ENCODE measurements at regions not wholly inside any gene's neighbourhood (a gene's known extent, or its start where the extent isn't known, plus 50 kb on each side); places are given as distances from the start of the nearest gene placed in this dataset.

DNA sequence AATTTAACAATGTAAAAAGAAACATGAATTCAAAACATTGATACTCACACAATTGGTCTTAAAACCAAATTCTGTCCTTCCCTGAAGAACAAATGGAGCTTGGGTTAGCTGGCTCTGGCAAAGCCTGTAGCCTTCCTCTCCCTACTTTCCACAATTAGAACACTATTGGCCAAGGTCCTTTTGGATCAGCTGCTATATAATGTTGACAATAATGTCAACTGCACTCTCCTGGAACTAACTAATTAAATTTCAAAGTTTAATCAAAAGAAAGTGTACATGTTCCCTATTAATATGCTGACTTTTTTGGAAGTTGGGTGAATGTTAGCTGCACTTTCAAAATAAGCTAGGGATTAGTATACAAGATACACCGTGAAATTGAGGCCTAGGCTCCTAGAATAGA, 440.1 kb upstream of the NFE2L3 start:
- FAIRE-seq (no peak), DNase-seq (ENCODE audit: low read depth in 1 of 2, low spot score in 1 of 2) (no peak), ATAC-seq (no peak)
- no peak overlapping the region for H3K27ac ChIP-seq
- TF ChIP-seq PHF8 (IDR thresholded peaks at IDR 0.05; ENCODE audit: borderline replicate concordance, low read depth) (no peak), SREBF2 (IDR thresholded peaks at IDR 0.05) (no peak)
- no peaks in the 10 kb centered on the region for H3K4me1 ChIP-seq
- 17% methylated on average over 1 of the region's 1 CpG for WGBS (ENCODE audit: missing lambda C conversion rate)
- ChIA-PET POLR2A (no interaction called here), CTCF (interaction anchor here (0.6 to 2.1 kb wide), 2 partner anchors 12 to 143 kb away, joined by 3 to 4 read pairs; no protein-coding TSS in a partner anchor)
- H3K9me3 ChIP-seq: no peaks in the 10 kb centered on the region
- H3K4me3 ChIP-seq: no peak overlapping the region
- no peak overlapping the region for H3K4me2 ChIP-seq

DNA sequence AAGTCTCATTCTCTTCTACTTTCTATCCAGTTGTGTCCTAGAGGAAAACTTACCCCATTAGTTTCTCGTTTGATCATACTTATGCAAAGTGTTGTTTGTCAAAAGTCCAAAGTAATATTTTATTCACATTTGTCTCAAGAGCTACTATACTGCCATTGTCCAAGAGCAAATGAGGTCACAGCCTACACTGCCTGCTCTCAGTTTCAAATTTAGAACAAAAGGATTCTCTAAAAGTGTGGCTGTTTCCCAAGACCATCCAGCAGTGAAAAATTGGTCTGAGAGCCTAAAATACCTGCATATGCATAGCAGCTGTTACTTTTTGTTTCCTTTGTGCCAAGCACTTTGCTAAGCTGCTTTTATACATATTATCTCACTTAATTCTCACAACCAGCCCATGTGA, 439.5 kb upstream of the NFE2L3 start:
- Histone ChIP-seq H3K27ac (no peak overlapping the region), H3K4me3 (no peak overlapping the region), H3K9me3 (no peaks in the 10 kb centered on the region), H3K4me1 (no peaks in the 10 kb centered on the region), H3K4me2 (no peak overlapping the region)
- FAIRE-seq: no peak
- ATAC-seq: no peak
- 3% methylated on average over 1 of the region's 1 CpG for WGBS (ENCODE audit: missing lambda C conversion rate)
- TF ChIP-seq, protein P1, sequence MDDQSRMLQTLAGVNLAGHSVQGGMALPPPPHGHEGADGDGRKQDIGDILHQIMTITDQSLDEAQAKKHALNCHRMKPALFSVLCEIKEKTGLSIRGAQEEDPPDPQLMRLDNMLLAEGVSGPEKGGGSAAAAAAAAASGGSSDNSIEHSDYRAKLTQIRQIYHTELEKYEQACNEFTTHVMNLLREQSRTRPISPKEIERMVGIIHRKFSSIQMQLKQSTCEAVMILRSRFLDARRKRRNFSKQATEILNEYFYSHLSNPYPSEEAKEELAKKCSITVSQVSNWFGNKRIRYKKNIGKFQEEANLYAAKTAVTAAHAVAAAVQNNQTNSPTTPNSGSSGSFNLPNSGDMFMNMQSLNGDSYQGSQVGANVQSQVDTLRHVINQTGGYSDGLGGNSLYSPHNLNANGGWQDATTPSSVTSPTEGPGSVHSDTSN (IDR thresholded peaks at IDR 0.05): no peak
- TF ChIP-seq CEBPB (IDR thresholded peaks at IDR 0.05) (no peak), ZC3H11A (IDR thresholded peaks at IDR 0.05) (no peak), JUNB (IDR thresholded peaks at IDR 0.05) (no peak), HEYL (CRISPR knock-in tag; IDR thresholded peaks at IDR 0.05) (no peak), KDM5A (IDR thresholded peaks at IDR 0.05) (no peak), MYC (IDR thresholded peaks at IDR 0.05; ENCODE audit: borderline replicate concordance, low read length) (no peak)
- ChIA-PET POLR2A (no interaction called here), CTCF (interaction anchor here (0.6 to 2.1 kb wide), 2 partner anchors 12 to 143 kb away, joined by 3 to 4 read pairs; no protein-coding TSS in a partner anchor)
- no peak for DNase-seq (ENCODE audit: low read depth in 1 of 2, low spot score in 1 of 2)

DNA sequence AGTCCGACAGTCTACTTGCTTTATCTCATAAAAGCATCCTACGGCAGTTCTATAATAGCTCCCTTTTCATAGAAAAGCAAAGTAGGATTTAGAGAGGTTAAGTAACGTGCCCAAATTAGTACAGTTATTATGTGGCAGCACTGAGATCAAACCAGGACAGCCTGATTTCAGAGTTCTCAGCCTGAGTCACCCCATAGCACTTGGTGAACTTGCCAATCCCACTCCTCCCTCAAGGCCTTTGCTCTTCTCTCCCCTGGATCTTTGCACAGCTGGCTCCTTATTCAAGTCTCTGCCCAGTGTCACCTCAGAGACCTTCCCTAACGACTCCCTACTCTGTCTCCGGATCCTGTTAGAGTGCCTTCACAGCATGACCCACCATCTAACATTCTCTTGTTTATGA, 438.0 kb upstream of the NFE2L3 start:
- no peak for FAIRE-seq
- POLR2A ChIA-PET: no interaction called here
- WGBS (ENCODE audit: missing lambda C conversion rate): 24% methylated on average over 5 of the region's 5 CpGs
- CTCF ChIA-PET: interaction anchor here (1.2 kb wide), 1 partner anchor 106 kb away, joined by 4 read pairs; no protein-coding TSS in a partner anchor
- H3K4me1 ChIP-seq: no peaks in the 10 kb centered on the region
- no peak for DNase-seq (ENCODE audit: low read depth in 1 of 2, low spot score in 1 of 2)
- H3K4me2 ChIP-seq: no peak overlapping the region
- H3K4me3 ChIP-seq: no peak overlapping the region
- H3K27ac ChIP-seq: no peak overlapping the region
- no peak for ATAC-seq
- no peaks in the 10 kb centered on the region for H3K9me3 ChIP-seq
- no peak for TF ChIP-seq MYC (IDR thresholded peaks at IDR 0.05; ENCODE audit: borderline replicate concordance, low read length)
- TF ChIP-seq GATA3 (IDR thresholded peaks at IDR 0.05; ENCODE audit: borderline replicate concordance): no peak
- TF ChIP-seq, protein P2, sequence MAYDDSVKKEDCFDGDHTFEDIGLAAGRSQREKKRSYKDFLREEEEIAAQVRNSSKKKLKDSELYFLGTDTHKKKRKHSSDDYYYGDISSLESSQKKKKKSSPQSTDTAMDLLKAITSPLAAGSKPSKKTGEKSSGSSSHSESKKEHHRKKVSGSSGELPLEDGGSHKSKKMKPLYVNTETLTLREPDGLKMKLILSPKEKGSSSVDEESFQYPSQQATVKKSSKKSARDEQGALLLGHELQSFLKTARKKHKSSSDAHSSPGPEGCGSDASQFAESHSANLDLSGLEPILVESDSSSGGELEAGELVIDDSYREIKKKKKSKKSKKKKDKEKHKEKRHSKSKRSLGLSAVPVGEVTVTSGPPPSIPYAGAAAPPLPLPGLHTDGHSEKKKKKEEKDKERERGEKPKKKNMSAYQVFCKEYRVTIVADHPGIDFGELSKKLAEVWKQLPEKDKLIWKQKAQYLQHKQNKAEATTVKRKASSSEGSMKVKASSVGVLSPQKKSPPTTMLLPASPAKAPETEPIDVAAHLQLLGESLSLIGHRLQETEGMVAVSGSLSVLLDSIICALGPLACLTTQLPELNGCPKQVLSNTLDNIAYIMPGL (CRISPR knock-in tag; IDR thresholded peaks at IDR 0.05; ENCODE audit: borderline replicate concordance): no peak
- TF ChIP-seq RFX5 (IDR thresholded peaks at IDR 0.05): no peak
- TF ChIP-seq, protein P3, sequence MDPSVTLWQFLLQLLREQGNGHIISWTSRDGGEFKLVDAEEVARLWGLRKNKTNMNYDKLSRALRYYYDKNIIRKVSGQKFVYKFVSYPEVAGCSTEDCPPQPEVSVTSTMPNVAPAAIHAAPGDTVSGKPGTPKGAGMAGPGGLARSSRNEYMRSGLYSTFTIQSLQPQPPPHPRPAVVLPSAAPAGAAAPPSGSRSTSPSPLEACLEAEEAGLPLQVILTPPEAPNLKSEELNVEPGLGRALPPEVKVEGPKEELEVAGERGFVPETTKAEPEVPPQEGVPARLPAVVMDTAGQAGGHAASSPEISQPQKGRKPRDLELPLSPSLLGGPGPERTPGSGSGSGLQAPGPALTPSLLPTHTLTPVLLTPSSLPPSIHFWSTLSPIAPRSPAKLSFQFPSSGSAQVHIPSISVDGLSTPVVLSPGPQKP (IDR thresholded peaks at IDR 0.05; ENCODE audit: low read depth, low read length): no peak
- TF ChIP-seq RARB (CRISPR knock-in tag; IDR thresholded peaks at IDR 0.05): no peak
- TF ChIP-seq FOSB (CRISPR knock-in tag; IDR thresholded peaks at IDR 0.05): no peak
- TF ChIP-seq RAD21 (conservative IDR thresholded peaks at IDR 0.05 in 1 of 2, IDR thresholded peaks at IDR 0.05 in 1 of 2): no peak
- no peak for TF ChIP-seq RCOR1 (IDR thresholded peaks at IDR 0.05; ENCODE audit: low read depth, low read length)
- TF ChIP-seq, protein P4, sequence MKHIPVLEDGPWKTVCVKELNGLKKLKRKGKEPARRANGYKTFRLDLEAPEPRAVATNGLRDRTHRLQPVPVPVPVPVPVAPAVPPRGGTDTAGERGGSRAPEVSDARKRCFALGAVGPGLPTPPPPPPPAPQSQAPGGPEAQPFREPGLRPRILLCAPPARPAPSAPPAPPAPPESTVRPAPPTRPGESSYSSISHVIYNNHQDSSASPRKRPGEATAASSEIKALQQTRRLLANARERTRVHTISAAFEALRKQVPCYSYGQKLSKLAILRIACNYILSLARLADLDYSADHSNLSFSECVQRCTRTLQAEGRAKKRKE (CRISPR knock-in tag; IDR thresholded peaks at IDR 0.05; ENCODE audit: low read depth): no peak
- TF ChIP-seq, protein P1 (IDR thresholded peaks at IDR 0.05): no peak
- TF ChIP-seq, protein P5, sequence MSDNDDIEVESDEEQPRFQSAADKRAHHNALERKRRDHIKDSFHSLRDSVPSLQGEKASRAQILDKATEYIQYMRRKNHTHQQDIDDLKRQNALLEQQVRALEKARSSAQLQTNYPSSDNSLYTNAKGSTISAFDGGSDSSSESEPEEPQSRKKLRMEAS (IDR thresholded peaks at IDR 0.05): no peak
- no peak for TF ChIP-seq POLR2A (IDR thresholded peaks at IDR 0.05; ENCODE audit: low read length)
- no peak for TF ChIP-seq ESRRA (IDR thresholded peaks at IDR 0.05; ENCODE audit: borderline replicate concordance, low read length)
- TF ChIP-seq, protein P6, sequence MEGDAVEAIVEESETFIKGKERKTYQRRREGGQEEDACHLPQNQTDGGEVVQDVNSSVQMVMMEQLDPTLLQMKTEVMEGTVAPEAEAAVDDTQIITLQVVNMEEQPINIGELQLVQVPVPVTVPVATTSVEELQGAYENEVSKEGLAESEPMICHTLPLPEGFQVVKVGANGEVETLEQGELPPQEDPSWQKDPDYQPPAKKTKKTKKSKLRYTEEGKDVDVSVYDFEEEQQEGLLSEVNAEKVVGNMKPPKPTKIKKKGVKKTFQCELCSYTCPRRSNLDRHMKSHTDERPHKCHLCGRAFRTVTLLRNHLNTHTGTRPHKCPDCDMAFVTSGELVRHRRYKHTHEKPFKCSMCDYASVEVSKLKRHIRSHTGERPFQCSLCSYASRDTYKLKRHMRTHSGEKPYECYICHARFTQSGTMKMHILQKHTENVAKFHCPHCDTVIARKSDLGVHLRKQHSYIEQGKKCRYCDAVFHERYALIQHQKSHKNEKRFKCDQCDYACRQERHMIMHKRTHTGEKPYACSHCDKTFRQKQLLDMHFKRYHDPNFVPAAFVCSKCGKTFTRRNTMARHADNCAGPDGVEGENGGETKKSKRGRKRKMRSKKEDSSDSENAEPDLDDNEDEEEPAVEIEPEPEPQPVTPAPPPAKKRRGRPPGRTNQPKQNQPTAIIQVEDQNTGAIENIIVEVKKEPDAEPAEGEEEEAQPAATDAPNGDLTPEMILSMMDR (IDR thresholded peaks at IDR 0.05): no peak
- no peak for TF ChIP-seq NFE2L2 (conservative IDR thresholded peaks at IDR 0.05; ENCODE audit: low read length)
- no peak for TF ChIP-seq ZC3H11A (IDR thresholded peaks at IDR 0.05)

Data from A549 (cell line).